ENCODE measurements at regions not wholly inside any gene's neighbourhood (a gene's known extent, or its start where the extent isn't known, plus 50 kb on each side); places are given as distances from the start of the nearest gene placed in this dataset.

DNA sequence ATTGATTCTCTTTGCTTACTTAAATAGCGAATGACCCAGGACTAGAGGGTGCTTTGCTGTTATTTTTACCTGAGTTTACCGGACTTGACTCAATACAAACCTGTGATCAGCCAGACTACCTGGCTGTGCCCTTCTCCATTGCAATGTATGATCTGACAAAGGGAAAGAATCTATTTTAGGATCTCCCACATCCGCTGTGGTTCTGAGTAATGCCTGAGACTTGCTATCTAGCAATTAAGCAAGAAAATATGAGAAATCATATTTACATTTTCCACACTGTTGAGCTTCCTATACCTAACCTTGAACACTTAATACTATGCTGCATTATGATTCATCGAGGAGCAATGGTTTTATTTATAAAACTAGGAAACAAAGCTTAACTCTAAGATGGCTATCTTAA is 215.2 kb downstream of the RAD51AP2 start:
- no peak for FAIRE-seq
- CTCF ChIA-PET = no interaction called here
- in situ Hi-C loops (cut with MboI) = no loop called here

DNA sequence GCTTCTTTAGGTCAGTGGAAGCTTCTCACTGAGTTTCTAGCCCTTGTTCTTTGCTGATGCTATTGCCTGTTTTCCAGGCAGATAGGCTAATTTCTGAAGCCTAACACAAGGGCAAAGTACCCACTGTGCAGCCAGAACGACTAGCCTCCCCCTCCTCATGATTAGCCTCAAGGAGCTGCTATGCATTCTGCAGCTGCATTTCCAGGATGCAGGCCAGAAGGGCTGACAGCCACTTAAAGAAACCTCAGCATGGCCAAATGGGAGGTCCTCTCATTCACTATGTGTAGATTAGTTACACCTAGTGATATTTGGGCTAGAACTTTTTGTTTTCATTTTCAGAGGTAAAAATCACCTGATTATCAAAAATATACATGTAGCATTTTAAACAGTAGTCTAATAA is 216.0 kb downstream of the RAD51AP2 start:
- no peak for DNase-seq (ENCODE audit: low read depth, low spot score)
- Histone ChIP-seq H3K9me3 (replicated peaks; ENCODE audit: control insufficient read depth, insufficient read depth, low read length) (no peaks in the 10 kb centered on the region), H4K20me1 (ENCODE audit: control insufficient read depth, insufficient read depth) (no peaks in the 10 kb centered on the region), H3K79me2 (ENCODE audit: control insufficient read depth, insufficient read depth, low read length) (no peaks in the 10 kb centered on the region), H3K27me3 (replicated peaks in 1 of 2; ENCODE audit: control insufficient read depth in 2 of 2, insufficient read depth in 2 of 2, low read length in 1 of 2) (no peaks in the 10 kb centered on the region), H3K9ac (ENCODE audit: control insufficient read depth, insufficient read depth, low read length) (no peak overlapping the region), H2AFZ (ENCODE audit: control insufficient read depth, low read depth, low read length) (no peak overlapping the region), H3K36me3 (ENCODE audit: control insufficient read depth in 2 of 2, insufficient read depth in 2 of 2, low read length in 1 of 2) (no peaks in the 10 kb centered on the region), H3K4me1 (ENCODE audit: control insufficient read depth, insufficient read depth, low read length) (no peaks in the 10 kb centered on the region), H3K27ac (ENCODE audit: control insufficient read depth, insufficient read depth) (no peak overlapping the region), H3K4me3 (no peak overlapping the region), H3K4me2 (ENCODE audit: control insufficient read depth, insufficient read depth) (no peak overlapping the region)
- no TSS peak for BruUV-seq (replicated peaks)
- intact Hi-C loops (cut with micrococcal nuclease; ENCODE audit: unreplicated experiment) = no loop called here
- ChIA-PET RAD21 (ENCODE audit: unreplicated experiment) (no interaction called here), SMC1A (ENCODE audit: uncharacterized antibody, unreplicated experiment) (no interaction called here), POLR2A (no interaction called here), CTCF (no interaction called here)
- no peak for ATAC-seq
- in situ Hi-C loops (cut with MboI) = no loop called here
- FAIRE-seq = no peak
- WGBS (ENCODE audit: insufficient coverage, insufficient replicate concordance, low lambda C conversion rate, missing lambda C conversion rate) = 0% methylated on average over 1 of the region's 1 CpG
- TF ChIP-seq, protein P1, sequence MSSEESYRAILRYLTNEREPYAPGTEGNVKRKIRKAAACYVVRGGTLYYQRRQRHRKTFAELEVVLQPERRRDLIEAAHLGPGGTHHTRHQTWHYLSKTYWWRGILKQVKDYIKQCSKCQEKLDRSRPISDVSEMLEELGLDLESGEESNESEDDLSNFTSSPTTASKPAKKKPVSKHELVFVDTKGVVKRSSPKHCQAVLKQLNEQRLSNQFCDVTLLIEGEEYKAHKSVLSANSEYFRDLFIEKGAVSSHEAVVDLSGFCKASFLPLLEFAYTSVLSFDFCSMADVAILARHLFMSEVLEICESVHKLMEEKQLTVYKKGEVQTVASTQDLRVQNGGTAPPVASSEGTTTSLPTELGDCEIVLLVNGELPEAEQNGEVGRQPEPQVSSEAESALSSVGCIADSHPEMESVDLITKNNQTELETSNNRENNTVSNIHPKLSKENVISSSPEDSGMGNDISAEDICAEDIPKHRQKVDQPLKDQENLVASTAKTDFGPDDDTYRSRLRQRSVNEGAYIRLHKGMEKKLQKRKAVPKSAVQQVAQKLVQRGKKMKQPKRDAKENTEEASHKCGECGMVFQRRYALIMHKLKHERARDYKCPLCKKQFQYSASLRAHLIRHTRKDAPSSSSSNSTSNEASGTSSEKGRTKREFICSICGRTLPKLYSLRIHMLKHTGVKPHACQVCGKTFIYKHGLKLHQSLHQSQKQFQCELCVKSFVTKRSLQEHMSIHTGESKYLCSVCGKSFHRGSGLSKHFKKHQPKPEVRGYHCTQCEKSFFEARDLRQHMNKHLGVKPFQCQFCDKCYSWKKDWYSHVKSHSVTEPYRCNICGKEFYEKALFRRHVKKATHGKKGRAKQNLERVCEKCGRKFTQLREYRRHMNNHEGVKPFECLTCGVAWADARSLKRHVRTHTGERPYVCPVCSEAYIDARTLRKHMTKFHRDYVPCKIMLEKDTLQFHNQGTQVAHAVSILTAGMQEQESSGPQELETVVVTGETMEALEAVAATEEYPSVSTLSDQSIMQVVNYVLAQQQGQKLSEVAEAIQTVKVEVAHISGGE (CRISPR knock-in tag; IDR thresholded peaks at IDR 0.05) = no peak
- TF ChIP-seq SMC3 (IDR thresholded peaks at IDR 0.05; ENCODE audit: borderline replicate concordance, low read length) = no peak
- no peak for TF ChIP-seq FOXK2 (IDR thresholded peaks at IDR 0.05)
- no peak for TF ChIP-seq WRNIP1 (IDR thresholded peaks at IDR 0.05; ENCODE audit: borderline replicate concordance, low read depth, low read length)
- TF ChIP-seq, protein P2, sequence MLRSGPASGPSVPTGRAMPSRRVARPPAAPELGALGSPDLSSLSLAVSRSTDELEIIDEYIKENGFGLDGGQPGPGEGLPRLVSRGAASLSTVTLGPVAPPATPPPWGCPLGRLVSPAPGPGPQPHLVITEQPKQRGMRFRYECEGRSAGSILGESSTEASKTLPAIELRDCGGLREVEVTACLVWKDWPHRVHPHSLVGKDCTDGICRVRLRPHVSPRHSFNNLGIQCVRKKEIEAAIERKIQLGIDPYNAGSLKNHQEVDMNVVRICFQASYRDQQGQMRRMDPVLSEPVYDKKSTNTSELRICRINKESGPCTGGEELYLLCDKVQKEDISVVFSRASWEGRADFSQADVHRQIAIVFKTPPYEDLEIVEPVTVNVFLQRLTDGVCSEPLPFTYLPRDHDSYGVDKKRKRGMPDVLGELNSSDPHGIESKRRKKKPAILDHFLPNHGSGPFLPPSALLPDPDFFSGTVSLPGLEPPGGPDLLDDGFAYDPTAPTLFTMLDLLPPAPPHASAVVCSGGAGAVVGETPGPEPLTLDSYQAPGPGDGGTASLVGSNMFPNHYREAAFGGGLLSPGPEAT (IDR thresholded peaks at IDR 0.05; ENCODE audit: low read depth) = no peak
- TF ChIP-seq RCOR1 (conservative IDR thresholded peaks at IDR 0.05; ENCODE audit: low read depth, low read length) = no peak
- no peak for TF ChIP-seq IKZF1 (conservative IDR thresholded peaks at IDR 0.05)
- TF ChIP-seq SMAD5 (IDR thresholded peaks at IDR 0.05; ENCODE audit: low read depth) = no peak
- no peak for TF ChIP-seq NRF1 (conservative IDR thresholded peaks at IDR 0.05; ENCODE audit: low read depth, low read length)
- no peak for TF ChIP-seq CBX5 (IDR thresholded peaks at IDR 0.05; ENCODE audit: low read depth)

More for the DNA sequence above, 215.2 kb downstream of the RAD51AP2 start:
- no peaks in the 10 kb centered on the region for H3K79me2 ChIP-seq (ENCODE audit: control insufficient read depth, insufficient read depth, low read length)
- no TSS peak for BruUV-seq (replicated peaks)
- no peak overlapping the region for H3K27ac ChIP-seq (ENCODE audit: control insufficient read depth, insufficient read depth)
- ChIA-PET POLR2A (no interaction called here), SMC1A (ENCODE audit: uncharacterized antibody, unreplicated experiment) (interaction anchor here (0.6 kb wide), 1 partner anchor 771 kb away, joined by 6 read pairs; no protein-coding TSS in a partner anchor), RAD21 (ENCODE audit: unreplicated experiment) (no interaction called here)
- ATAC-seq (peak; percentile 43), DNase-seq (ENCODE audit: low read depth, low spot score) (no peak)
- no peak overlapping the region for H3K4me2 ChIP-seq (ENCODE audit: control insufficient read depth, insufficient read depth)
- intact Hi-C loops (cut with micrococcal nuclease; ENCODE audit: unreplicated experiment) = no loop called here
- no peak overlapping the region for H3K4me3 ChIP-seq
- TF ChIP-seq MEF2A (IDR thresholded peaks at IDR 0.05; ENCODE audit: insufficient read depth, low read depth, low read length) (0 out of 2 replicates have a peak, but pooled peaks have one; percentile 24), IKZF1 (conservative IDR thresholded peaks at IDR 0.05) (no peak), RUNX3 (IDR thresholded peaks at IDR 0.05; ENCODE audit: low read length) (peak; percentile 35), MEF2B (IDR thresholded peaks at IDR 0.05; ENCODE audit: partially characterized antibody, poor library complexity, severe bottlenecking) (peak; percentile 15)
- H4K20me1 ChIP-seq (ENCODE audit: control insufficient read depth, insufficient read depth) = no peaks in the 10 kb centered on the region
- H3K36me3 ChIP-seq (ENCODE audit: control insufficient read depth in 2 of 2, insufficient read depth in 2 of 2, low read length in 1 of 2) = no peaks in the 10 kb centered on the region
- no peaks in the 10 kb centered on the region for H3K27me3 ChIP-seq (replicated peaks in 1 of 2; ENCODE audit: control insufficient read depth in 2 of 2, insufficient read depth in 2 of 2, low read length in 1 of 2)
- H3K9me3 ChIP-seq (replicated peaks; ENCODE audit: control insufficient read depth, insufficient read depth, low read length) = no peaks in the 10 kb centered on the region
- no peak overlapping the region for H2AFZ ChIP-seq (ENCODE audit: control insufficient read depth, low read depth, low read length)
- no peak overlapping the region for H3K9ac ChIP-seq (ENCODE audit: control insufficient read depth, insufficient read depth, low read length)
- no peaks in the 10 kb centered on the region for H3K4me1 ChIP-seq (ENCODE audit: control insufficient read depth, insufficient read depth, low read length)
- WGBS (ENCODE audit: insufficient coverage, insufficient replicate concordance, low lambda C conversion rate, missing lambda C conversion rate) = 1% methylated on average over 4 of the region's 4 CpGs
